Stimulated activated CD8-positive, alpha-beta memory T cell treated with anti-CD3 and anti-CD28 coated beads, Interleukin-12 subunit alpha, Interleukin-12 subunit beta, amount 100 ng/mL, for 1 hour (primary cell): ENCODE measurements at regions not wholly inside any gene's neighbourhood (a gene's known extent, or its start where the extent isn't known, plus 50 kb on each side); places are given as distances from the start of the nearest gene placed in this dataset.

Experiments used
- DNase-seq: peaks from one replicate; pipeline ENCODE4 v3.0.0-alpha.2; 2020; ENCODE audit warnings: low read depth

DNA sequence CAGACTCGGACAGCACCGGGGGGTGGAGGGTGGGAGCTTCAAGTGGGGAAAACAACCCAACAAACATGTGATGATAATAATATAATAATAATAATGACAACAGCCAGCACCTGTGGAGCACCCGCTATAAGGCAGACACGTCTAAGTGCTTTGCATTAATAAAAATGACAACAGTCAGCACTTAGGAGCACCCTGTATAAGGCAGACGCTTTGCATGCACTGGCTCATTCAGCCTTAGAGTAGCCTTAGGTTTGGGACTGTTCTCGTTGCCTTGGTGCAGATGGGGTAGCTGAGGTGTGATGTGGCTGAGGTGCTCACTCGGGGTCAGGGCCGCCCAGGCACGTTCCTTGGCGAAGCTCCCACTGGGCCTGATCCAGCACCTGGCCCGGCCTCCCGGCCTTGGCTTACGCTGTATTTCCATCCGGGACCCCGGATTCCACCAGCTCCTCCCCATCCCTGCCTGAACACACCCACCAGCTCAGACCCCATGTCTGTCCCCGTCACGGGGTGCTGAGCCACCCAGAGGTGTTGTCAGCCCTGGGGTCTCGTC, 144.0 kb upstream of the CIBAR2 start:
- DNase-seq: no peak

DNA sequence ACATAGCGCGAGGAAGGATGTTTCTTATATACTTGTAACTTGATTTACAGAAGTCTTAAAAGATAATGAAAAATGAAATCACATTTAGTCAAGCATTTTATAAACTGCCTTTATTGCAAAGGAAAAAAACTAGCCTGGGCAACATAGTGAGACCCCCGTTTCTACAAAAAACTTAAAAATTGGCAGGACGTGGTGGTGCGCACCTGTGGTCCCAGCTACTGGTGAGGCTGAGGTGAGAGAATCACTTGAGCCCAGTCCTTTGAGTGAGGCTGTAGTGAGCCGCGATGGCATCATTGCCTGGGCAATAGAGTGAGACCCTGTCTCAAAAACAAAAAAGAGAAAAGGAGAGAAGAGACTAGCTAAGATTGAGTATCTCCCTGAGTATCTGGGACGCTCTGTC, 145.2 kb upstream of the CIBAR2 start:
- DNase-seq: no peak

DNA sequence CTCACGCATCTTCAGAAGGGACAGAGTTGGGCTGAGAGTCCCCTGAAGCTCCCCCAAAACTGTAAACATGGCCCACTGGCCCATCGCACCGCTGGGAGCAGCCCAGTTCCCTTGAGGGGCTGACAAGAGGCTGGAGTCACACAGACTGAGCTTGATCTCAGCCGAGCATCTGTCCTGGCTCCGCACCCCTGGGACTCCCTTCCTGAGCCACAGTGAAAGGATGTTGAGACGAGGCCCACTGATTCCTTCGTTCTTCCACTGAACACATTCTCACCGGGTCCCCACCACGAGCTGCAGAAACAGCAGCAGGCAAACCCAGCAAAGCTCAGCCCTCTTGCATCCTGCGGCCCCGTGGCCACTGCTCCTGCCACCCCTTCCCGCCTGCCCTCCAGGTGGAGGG, 145.9 kb upstream of the CIBAR2 start:
- no peak for DNase-seq

DNA sequence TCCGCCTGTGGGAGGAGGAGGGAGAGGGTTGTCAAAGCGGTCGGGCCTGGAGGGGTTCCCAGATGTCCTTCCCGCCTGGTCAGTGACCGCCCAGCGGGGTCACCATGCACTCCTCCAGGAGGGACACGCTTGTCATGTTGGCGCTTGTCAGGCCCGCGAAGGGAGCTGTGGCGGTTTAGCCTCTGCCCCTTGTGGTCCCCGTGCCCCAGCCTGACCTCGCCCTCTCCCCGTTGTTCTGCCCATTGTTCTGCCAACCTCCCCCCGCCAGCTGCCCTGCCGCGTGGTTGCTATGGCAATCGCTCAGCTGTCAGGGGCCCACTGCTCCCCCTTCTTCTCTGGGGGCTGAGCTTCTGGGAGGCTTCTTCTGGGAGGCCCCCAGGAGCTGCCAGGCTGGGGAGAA, 146.4 kb upstream of the CIBAR2 start:
- DNase-seq: no peak

DNA sequence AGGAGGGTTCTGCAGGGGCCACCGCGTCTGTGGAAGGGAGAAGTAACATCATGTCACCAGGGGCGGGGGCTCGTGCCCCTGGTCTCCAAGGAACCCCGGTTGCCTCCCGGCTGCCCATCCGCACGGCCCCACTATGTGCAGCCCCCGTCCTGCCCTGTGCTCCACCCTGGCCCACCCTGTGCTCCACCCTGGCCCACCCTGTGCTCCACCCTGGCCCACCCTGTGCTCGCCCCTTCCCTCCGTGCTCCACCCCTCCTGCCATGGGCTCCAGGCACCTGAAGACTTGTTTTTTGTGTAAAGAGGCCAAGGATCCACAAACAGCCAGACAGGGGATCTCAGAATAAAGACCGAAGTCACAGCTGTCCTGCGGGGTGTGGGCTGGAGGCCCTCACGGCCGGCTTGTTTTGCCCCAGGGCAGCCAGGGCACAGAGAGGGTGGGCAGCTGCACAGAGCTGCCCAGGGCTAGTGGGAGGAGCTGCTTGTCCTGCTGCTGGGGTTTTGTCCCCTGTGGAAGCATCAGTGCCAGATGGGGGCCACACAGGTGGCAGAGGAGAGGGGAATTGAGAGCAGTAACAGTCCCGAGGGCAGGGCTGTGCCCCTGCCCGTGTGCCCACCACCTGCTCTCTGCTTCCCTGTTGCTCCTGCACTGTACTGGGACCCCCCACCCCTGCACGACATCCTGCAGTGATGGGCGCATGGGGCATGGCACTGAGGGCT, 147.0 kb upstream of the CIBAR2 start:
- DNase-seq: no peak

DNA sequence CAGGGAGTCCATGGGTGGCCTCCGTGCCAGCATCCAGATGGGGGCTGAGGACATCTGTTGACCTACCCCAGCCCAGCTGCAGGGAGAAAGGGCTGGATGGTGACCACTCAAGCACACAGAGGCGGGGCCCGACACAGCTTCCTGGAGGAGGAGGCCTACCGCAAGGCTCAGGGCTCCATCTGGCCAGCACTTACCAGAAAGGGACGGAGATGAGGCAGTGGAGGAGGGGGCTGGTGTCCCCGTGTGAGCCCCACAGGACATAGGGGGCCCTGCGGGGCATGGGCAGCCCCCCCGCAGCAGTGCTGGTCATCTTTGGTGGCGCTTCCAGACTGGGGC, 147.5 kb upstream of the CIBAR2 start:
- DNase-seq: no peak

DNA sequence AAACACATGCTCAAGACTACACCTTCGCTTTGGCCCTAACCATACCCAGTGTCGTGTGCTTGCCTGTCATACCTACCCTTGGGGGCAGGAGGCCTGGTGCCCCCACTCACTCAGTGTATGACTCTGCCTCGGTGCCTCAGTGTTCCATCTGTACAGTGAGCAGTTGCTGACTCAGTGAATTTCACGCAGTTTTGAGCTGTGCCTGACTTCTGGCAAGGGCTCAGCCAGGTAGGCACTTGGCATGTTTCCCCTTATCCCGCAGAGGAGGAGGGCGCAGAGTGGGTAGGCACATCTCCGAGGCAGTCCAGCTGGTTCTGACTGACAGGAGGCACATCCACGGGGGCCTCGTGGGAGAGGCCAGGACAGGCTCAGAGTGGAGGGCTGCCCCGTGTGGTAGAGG, 148.9 kb upstream of the CIBAR2 start:
- DNase-seq: no peak

DNA sequence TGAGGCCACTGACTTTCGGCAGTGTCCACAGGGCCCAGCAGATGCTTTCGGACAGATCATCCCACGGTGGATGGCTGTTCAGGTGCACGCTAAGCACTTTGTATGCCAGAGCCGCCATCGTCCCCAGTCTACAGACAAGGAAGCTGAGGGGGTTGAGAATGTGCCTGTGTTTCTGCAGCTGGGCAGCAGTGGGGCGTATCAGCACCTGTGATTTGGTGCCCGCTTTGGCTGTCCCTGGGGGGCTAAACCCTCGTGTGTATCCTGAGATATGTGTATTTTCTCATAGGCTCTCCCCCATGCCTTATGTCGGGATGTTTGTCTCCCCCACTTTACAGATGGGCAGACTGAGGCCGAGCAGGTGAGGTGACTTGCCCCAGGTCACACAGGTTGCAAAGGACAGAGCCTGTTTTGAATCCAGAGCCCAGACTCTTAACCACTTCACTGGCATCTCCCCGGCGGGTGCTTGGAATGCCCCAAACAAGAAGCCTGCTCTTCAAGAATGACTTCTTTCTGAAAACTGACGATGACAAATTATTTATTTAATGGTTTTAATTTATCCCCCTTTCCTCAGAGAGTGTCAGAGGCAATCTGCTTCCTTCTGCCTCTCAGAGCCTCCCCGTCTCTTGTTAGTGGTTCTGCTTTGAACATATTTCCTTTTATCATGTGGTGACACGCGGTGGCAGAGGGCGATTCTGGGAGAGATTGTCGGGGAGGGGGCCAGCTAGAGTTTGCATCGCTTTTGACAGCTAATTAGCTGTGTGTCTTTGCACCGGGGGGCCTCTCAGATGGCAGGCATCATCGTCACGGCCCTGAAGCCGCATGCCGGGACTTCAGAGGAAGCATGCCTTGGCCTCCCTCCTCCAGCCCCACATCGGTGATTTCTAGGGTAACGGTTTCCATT, 149.6 kb upstream of the CIBAR2 start:
- no peak for DNase-seq

DNA sequence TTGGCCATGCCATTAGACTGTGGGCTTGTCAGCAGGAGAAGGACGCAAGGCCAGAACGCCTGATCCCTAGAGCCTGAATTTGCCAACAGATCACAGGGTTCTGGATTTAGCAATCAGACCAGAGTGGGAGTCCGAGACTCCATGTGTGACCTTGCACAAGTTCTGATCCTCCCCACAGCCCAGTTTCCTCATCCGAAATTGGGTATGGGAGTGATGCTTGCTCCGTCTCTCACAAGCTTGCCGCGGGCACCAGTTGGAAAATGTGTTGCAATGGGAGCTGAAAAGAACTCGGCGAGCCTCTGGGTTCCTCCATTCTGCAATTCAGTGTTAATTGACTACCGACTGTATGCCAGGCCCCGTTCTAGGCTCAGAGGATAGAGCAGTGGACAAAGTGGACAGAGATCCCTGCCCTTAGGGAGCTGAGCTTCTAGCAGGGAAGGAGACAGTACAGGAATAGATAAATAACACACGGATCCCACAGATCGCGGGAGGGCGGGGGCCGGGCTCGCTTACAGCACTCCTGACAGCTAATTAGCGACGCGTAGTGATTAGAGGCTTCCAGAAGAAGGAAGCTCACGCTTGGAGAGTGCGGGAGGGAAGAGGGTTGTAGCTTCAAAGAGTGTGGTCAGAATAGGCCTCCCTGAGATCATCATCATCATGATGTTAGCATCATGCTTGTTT, 150.4 kb upstream of the CIBAR2 start:
- no peak for DNase-seq

DNA sequence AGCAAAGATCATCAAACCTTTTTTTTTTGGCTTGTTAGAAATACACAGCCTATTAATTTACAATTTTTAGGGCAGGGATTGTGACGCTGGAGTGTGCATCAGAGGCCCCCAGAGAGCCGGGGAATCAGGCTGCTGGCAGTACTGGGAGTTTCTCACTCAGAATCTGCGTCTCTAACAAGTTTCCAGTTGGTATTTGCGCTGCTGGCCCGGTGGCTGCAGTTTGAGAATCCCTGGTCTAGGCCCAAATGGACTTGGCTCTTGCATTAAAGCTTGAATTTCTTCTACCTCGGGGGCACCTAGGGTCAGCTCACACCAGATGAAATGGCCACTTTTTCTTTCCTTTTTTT, 150.9 kb upstream of the CIBAR2 start:
- DNase-seq: no peak

DNA sequence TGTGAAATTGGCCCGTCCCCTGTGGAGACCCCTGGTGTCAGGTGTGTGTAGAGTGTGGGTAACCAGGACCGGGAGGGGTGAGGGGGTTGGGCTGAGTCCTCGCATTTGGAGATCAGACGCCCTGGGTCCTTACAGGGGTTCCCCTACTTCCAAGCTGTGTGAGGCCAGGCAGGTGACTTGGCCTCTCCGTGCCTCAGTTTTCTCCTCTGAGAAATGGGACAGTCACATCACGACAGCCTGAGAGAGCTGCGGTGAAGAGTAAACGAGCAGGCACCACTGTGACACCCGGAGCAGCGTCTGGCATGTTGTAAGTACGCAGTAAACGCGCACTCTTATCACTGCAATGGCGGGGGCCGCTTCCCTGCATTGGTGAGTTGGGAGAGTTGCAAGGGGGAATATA, 152.5 kb upstream of the CIBAR2 start:
- no peak for DNase-seq

DNA sequence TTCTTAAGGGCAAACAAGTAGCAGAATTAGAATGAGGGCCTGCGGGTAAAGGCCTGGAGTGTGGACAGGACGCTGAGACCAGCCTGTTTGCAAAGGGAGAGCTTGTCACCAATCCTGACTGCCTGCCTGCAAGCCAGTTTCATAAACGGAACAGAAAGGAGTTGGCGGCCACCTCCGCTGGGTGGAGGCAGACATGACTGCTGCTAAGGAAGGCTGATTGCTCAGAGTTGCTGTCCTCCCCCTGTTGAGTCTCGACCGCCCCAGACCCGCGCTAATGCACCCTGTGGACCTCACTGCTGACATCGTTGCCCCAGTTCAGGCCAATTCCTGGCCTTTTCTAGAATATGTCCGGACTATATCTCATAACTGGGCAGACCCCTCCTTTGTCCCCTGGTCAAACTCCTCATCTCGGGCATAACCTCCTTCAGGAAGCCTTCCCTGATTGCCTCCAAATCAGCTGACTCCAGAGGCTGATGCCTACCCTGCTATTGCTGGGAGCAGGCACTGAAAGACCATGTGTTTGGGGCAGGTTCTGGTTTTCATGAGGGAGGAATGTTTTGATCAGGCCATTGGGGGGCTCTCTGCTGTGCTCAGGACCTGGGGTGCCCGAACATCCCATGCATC, 153.0 kb upstream of the CIBAR2 start:
- DNase-seq: no peak

DNA sequence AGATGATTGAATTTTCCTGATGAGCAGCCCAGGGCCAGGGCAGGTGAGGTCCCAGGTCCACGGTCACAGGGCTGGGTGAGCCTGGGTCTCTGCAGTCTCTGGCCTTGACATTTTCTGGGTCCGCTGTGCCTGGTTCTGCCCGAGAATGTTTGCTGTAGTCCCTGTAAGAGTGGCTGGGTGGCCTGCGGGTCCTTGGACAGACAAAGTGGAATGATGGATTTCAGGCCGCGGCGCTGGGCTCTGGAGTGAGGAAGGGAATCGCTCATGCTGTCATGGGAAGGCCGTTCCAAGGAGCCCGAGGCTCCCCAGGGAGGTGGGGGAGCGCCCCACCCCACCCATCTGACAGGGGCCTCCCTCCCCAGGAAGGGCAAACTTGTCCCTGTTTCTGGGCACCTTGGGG, 153.5 kb upstream of the CIBAR2 start:
- DNase-seq: no peak

DNA sequence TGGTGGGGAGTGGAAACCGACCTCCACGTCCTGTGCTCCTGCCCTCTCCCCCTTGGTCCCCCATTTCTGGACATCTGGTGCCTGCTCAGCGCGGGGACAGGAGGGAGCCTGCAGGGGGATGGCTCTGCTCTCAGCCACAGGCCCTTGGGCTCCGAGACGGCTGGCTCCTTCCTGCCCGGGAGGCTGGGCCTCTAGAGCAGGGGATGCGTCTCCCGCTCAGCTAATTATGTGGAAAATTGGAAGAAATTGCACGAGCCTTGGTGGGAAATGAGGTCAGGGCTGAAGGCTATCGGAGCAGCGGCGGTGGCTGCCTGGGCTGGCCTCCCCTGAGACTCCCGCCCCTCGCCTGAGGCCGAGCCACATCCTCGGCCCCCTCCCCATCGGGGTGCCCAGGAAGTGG, 154.6 kb upstream of the CIBAR2 start:
- DNase-seq: no peak

DNA sequence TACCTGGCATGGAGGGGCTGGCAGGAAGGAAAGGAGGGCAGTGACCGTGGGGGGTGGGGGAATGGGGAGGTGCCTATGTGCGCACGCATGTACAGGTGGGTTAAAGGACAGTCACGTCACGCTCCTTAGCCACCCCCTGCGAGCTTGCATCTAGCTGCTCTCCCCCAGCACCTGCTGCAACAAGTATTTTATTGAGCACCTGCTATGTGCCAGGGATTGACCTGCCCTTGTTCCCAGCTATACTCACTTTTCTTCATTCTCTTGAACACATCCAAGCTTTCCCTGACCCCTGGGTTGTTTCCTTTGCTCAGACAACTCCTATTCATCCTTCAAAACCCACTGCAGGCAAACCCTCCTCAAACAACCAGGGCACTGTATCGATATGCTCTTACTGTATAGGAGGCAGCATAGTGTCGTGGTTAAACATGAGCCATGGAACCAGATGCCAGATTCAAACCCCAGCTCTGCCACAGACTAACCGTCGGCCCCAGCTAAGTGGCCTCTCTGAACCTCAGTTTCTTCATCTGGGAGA, 155.2 kb upstream of the CIBAR2 start:
- no peak for DNase-seq

DNA sequence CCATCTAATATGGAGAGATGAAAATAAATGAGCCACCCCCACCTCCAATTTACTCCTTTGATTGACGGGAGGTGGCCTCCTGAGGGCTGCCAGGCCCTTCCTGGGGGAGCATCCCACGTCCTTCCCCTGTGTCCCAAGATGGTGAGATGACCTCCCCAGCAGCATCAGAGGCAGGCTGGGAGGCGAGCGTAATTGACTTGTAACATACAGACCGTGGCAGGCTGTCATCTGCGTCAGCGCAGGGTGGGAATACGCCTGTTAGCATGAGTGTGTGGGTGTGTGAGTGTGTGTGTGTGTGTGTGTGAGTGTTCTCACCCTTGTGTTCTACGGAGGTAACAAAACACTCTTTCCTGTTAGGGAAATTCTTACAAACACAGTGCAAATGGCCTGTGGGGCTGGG, 156.9 kb upstream of the CIBAR2 start:
- no peak for DNase-seq

DNA sequence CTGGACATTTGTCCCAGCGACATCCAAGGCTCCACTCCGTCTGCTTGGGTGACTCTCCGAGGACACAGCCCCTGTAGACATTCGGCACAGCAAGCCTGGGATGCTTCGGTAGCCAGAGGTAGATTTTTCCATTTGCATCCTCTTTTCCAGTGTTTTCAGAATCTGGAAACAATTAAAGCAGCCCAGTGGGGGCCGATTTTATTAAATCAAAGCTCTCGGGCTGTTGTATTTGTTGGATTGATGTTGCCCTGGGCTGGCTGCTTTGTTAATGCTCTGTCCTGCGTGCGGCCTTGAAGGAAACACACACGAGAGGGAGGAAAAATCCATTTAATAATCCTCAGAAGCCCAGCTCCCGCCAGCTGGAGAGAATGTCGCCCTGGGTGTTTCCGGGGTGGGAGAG, 158.1 kb upstream of the CIBAR2 start:
- DNase-seq: no peak

DNA sequence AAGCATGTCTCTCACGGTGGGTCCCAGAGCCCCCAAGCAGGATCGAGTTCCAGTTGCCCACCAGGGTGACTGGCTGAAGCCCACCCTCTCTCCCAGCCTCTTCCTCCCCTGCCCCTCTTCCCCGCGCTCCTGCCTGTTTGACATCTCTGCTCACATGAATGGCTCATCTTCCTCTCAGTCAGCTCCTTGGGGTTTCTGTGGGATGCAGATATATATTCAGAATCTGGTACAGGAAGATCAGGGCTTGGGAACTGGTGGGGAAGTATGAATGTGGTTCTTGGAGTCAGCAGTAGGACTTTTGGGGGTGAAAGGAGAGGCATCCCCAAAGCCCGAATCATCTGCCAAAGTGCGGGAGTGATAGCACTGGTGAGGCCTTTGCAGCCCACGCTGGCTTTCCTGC, 158.9 kb upstream of the CIBAR2 start:
- DNase-seq: no peak

DNA sequence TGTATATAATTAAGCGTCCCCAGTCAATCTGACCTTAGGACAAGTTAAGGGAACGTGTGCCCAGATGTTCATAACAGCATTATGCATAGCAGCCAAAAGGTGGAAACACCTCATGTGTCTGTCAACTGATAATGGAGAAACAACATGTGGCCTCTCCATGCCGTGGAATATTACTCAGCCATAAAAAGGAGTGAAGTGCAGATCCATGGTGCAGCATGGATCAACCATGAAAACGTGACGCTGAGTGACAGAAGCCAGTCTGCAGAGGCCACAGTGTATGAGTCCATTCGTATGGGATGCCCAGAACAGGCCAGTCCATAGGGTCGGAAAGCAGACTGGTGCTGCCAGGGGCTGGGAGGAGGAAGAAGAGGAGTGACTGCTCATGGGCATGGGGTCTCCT, 161.0 kb upstream of the CIBAR2 start:
- DNase-seq: no peak

DNA sequence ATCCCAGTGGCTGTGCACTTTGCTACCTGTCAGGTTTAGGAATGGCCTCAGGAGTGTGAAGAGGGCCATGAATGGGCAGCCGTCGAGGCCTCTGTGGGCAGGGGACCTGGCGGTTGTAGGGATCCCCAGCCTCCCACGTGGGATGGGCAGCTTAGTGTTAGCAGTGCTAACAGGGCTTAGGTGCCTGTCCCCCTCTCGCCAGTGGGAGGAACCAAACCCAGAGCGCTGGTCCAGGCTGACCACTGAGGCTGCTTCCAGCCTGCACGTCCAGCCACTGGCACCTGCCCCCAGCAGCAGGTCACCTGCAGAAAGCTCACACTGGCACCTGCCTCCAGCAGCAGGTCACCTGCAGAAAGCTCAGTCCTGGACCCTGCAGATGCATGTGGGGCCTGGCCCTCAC, 162.2 kb upstream of the CIBAR2 start:
- DNase-seq: no peak

DNA sequence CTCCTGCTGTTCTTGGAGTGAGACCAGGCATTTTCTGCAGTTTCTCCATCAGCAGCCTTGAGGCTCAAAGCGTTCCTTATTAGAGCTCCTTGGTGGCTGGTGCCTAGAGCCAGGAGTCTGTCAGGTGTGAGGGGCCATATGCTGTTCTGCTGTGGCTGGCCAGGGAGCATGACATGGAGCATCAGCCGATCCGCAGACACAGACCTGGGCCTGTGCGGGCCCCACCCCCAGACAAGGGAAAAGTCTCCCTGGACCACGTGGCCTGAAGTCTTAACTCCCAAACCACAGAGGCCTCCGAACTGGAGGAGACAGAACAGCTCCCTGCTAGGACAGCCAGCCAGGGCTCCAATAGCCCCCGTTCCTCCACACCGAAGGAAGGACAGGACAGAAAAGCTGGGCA, 162.7 kb upstream of the CIBAR2 start:
- no peak for DNase-seq

DNA sequence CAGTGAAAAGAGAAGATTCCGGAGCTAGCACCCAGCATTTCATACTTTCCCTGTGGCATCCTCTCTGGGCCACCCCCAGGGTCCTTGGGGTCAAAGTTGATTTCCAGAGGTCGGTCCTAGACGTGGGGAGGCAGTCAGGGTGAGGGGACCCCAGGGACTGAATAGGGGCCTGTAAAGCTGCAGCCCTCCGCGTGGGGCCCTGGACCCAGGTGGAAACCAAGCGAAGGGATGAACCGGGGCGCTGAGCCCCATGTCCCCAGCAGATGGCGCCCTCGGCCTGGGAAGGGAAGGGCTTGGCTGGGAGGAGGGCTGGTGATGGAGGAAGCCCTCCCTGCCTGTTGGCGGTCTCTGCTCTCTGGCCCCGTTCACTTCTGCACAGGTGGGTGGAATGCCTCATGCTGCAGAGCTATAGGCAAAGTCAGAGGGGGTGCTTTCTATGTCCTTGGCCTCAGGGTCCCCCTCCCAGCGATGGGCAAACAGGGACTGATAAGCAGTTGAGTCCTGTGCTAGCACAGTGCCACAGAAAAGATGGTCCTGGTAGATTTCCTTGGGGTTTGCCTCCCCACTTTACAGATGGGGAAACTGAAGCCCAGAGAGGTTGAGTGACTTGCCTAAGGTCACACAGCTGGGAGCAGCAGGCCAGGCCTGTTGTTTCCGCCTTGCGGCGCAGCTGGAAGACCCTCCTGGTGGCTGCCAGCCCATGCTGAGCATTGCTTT, 163.4 kb upstream of the CIBAR2 start:
- peak; percentile 39 for DNase-seq
